KBM-7 (cell line): ENCODE measurements at regions not wholly inside any gene's neighbourhood (a gene's known extent, or its start where the extent isn't known, plus 50 kb on each side); places are given as distances from the start of the nearest gene placed in this dataset.

ENCODE experiments used
- DNase-seq: peaks from one replicate; pipeline ENCODE4 v3.0.0-alpha.2; 2015
- in situ Hi-C: fragments of 300-500 bp; cut with MboI; formaldehyde crosslinking; loops from 2 replicates; pipeline ENCODE4 v1.14.3; 2020; ENCODE audit warnings: low sequenced_read_pairs, low pct_unique_long_range_greater_than_20kb, mixed read lengths

DNA sequence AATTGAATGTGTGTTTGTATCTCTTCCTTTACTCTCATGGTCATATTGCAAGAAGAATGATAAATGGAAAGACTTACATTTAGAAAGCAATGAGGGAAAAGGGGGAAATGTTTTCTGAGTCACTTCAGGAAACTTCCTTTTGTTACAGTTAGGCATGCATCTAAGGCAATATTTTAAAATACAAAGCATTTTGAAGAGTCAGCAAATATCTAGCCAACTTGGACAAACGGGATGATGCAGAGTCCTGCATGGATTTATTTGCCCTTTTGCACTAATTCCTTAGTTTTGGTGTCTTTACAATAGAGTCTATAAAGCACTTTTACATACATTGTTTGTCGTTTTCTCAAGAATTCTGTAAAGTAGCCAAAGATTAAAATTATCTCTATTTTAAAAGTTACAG, 286.2 kb upstream of the UBE2E2 start:
- DNase-seq = no peak
- in situ Hi-C loops = no loop called here

DNA sequence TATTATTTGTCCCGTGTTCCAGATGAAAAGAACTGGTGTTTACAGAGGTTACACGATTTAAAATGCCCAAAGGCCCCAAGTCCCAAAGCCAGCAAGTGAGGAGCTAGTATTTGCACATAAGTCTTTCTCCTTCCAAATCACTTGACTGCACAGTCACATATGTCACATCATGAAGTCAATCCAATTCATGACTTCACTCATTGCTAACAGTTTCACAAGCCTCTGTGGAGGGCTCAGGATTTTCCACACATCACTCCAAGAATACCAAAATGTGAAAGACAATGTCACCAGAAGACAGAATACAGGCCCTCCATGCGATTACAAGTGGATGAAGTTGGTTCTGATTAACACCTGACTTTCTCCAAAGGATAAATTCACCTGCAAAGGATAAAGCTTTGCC, 283.1 kb upstream of the UBE2E2 start:
- no peak for DNase-seq
- in situ Hi-C loops = no loop called here

DNA sequence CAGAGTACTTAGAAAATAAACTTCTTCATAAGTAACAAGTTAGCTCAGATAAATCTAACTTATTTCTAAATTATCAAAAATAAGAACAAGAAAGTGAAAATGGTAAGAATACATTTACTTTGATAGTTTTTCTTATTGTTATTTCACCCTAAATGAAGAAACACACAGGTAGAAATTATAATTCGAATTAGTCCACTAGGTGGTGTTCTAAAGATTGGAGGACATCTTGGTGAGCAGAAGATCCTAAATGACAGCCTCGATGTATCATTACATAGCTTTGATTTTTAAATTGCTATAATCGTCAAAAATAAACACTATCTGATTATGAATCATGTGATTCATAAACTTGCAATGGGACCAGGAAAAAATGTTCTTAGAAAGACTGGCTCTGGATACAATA, 280.8 kb upstream of the UBE2E2 start:
- in situ Hi-C loops = no loop called here
- peak; percentile 5 for DNase-seq

DNA sequence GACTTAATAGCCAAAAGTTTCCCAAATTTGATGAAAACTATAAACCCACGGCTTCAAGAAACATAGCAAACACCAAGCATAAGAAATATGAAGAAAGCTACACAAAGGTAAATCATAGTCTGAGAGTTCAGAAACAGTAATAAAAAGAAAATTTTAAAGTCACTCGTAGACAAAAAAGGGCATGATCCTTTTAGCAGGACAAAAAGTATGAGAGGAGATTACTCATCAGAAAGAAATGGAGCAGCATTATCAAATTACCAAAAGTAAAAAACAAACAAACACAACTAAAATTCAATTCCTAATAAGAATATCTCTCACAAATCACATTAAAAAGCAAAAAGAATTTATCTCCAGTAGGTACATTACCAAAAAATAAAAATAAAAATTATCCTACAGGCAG, 279.4 kb upstream of the UBE2E2 start:
- in situ Hi-C loops = no loop called here
- no peak for DNase-seq

DNA sequence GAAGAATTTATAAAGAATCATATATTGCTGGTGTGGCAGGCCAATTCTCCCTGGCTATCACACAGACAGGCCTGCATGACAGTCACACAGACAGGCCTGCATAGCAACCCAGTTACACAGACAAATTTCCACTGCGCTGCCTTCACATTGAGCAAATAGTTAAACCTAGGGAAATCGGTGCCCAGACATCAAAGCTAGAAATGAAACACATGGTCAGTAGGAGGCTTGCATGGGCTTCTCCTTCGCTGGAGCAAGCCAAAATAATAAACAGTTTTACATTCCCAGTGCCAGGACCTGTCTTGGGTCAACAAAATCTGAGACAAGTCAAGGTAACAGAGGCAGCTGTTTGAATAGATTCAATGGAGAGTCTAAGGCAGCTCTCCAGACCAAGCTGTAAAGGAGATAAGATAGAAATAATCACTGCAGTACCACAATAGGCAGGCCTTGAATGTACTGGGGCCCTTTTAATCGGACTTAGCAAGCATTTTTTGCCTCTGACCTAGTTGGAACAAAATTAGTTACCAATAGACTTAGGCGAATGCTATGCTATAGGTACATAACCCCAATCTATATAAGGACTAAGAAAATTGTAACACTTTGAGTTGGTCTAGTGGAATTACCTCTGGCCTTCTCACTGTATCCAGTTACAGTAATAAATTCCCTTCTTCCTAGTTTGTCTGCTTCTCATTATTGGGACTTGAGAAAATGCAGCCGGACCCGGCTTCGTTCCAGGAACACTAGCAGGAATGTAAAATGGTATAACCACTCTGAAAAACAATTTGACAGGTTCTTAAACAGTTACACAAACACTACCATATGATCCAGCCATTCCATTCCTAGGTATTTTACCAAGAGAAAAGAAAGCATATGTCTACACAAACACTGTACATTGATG, 274.7 kb upstream of the UBE2E2 start:
- in situ Hi-C loops = no loop called here
- no peak for DNase-seq

DNA sequence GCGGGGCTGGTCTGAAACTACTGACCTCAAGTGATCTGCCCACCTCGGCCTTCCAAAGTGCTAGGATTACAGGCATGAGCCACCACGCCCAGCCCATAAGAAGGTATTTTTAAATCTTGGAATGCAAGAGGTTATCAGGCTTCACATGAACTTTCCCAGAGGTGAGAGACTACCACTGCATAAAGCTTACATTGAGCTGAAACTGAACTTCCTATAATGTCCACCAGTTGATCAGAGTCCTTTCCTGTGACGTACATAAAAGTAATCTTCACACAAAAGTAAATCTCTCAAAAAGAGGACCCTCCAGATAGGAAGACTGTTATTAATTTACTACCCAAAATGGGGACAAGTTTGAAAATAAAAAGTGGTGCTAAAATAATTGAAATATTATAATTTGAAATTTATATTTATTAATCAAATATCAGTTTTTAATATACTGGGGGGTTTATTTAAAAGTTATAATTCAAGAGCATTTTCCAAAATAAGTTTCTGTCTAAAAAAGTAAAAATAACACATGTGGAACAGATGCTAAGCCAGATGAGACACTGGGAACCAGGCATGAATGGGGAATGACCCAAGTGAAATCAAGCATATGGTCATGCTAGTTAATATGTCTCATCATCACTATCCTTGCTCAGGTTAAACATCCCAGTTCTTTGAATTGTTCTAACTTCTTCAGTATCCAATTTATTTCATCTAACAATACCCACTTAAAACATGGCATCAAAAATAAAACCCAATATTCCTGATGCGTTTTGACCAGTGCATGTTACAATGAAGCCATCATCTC, 269.9 kb upstream of the UBE2E2 start:
- no peak for DNase-seq
- in situ Hi-C loops = no loop called here

DNA sequence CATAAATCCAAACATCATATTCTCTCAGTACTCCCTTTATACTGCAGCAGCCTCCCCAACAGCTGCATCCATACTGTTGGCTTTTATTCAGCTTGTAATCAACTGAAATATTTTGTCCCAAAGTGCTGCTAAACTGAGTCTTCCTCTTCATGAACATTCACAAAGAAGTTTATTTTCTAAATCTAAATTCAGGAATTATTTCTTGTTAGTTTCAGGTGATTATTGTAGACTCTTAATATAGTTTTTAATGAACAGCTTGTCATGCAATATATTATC, 269.3 kb upstream of the UBE2E2 start:
- in situ Hi-C loops = no loop called here
- no peak for DNase-seq

DNA sequence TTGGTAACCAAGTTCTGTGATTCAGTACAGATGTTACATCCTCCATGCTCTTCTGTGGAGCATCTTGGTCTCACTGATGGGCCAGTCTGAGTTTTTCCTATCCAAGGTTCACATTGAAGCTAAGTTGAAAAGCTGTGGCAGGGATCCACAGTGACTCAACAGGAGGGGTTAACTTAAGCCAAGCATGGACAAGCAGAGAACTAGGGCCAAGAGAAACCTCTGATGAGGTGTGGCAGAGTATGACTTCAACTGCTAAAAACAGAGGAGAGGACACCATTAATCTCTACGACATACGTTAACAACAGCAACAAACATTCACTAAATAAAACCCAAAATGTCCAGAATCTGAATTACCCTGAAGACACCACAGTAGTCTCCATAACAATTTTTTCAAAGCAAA, 268.1 kb upstream of the UBE2E2 start:
- DNase-seq = no peak
- in situ Hi-C loops = no loop called here

DNA sequence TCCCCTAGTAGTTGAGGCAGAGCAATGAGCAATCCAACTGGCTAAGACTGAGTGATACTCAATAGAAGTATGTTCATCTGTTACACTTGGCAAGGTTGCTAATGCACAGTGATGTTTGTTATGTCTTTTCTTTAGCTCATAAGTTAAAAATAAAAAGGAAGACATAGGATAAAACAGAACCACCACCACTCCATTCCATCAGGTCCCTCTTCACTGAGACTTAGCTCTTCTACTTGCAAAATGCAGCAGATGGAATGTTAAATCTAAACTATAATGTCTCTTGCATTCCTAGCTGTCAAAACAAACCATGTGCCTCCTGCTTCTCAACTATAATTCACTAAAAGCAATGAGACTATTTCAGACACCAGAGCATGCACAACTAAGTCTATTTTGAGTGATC, 265.6 kb upstream of the UBE2E2 start:
- in situ Hi-C loops = no loop called here
- no peak for DNase-seq

DNA sequence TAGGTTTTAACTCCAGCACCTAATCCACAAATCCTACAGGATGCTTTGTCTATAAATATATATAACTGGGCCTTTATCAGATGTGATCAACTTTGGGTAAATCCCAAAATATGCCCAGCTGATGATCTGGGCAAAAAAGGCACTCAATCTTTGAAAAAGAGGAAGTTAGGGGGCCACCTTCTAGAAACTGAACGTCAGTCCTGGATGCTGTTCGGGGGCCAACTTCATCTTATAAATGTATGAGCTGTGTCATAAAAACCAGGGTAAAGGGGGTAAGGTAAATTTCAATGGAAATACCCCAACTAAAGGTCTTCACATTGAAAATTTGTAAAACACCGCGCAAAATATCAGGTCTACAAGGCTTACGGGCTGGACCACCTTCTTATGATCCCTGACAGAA, 264.4 kb upstream of the UBE2E2 start:
- in situ Hi-C loops = no loop called here
- DNase-seq = no peak

DNA sequence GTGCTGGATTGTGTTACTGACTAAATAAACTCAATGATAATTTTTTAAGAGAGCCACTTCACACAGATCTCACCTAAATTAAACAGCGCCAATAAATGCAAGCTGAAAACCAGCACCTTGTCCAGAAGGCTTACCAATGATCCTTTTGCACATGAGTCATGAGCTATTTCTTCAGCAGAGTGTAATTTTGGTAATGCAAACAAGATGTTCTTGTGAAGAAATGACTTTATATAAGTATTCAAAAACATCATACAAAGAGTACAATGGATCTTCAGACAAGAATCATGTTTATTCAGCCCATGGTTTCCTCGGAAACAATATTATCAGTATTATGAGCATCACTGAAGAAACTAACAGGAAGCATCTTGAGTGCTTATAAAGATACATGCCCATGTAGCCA, 263.8 kb upstream of the UBE2E2 start:
- no peak for DNase-seq

DNA sequence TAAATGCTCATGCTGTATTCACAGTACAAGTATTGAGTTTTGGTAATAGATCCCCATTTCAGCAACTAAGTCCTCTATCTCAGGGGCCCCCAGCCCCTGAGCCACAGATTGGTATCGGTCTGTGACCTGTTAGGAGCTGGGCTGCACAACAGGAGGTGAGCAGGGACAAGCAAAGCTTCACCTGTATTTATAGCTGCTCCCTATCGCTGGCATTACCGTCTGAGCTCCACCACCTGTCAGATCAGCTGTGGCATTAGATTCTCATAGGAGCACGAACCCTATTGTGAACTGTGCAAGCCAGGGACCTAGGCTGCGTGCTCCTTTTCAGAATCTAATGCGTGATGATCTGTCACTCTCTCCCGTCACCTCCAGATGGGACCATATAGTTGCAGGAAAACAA, 262.8 kb upstream of the UBE2E2 start:
- no peak for DNase-seq
- in situ Hi-C loops = no loop called here

More for the DNA sequence above, 263.8 kb upstream of the UBE2E2 start:
- in situ Hi-C loops = no loop called here

DNA sequence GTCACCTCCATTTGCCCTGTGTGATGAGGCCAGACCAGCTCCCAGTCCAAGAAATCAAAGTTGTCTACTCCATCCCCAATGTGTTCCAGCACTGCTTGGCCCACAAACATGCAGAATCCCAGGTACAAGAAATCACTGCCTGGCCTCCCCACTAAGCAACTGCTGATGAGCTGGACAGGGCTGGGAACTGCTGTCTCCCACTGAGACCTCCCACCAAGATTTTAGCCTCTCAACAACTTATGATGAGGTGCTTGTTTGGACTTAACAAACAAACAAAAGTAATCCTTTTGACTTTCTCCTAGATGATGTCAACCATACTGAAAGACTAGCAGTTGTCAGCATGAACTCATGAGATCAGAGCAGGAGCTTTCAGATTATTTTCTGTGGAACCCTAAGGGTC, 260.1 kb upstream of the UBE2E2 start:
- DNase-seq = no peak
- in situ Hi-C loops = no loop called here

DNA sequence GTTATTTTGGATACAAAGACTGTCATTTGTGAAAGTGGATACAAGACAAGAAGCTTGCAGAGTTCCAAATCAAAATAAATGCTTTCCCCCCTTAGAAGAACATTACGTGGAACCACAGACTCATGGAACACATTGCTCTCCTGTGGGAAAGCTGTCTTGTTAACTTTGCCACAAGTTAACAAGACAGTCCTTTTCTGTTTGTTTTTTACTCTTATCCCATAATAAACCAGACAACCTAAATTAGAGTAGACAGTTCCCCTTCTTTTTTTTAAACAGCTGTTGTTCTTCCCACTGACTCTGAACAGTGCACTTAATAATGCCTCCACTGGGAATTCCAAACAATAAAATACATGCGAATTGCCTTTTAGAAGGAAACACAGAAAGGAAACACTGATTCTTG, 255.3 kb upstream of the UBE2E2 start:
- no peak for DNase-seq
- in situ Hi-C loops = no loop called here

DNA sequence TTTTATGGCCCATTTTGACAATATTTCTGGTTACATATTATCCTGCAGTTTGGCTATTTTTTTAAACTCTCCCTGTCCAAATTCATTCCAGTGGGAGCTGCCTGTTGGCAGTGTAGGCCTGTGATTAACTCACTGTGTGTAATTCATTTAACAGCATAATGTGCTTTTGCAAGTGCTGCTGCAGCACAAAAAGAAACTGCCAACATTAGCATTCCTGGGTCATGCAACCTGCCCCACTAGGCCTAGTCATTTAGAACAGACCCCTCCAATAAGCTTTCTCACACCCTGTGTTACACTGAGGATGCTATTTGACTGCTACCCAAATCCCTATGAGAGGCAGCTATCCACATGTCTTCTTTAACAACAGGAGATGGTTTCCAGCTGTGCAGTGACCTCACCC, 251.2 kb upstream of the UBE2E2 start:
- in situ Hi-C loops = no loop called here
- no peak for DNase-seq

DNA sequence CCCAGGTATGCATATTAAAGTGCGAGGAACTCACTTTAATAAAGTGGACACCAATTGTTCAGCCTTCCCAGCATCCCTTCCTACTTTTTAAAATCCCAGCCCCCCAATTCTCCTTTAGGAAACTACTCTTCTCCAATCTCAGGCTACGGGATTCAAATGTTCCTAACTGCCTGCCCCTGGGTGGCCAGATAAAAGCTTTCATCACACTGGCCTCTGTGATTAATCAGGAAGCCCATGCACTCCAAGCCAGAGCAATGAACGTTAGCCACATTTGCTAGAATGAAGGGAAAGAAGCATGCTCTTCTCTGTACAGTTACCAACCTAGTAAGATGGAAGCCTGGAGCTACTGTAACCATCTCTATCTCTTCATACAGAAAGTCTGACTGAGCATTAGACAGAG, 250.3 kb upstream of the UBE2E2 start:
- no peak for DNase-seq
- in situ Hi-C loops = no loop called here

DNA sequence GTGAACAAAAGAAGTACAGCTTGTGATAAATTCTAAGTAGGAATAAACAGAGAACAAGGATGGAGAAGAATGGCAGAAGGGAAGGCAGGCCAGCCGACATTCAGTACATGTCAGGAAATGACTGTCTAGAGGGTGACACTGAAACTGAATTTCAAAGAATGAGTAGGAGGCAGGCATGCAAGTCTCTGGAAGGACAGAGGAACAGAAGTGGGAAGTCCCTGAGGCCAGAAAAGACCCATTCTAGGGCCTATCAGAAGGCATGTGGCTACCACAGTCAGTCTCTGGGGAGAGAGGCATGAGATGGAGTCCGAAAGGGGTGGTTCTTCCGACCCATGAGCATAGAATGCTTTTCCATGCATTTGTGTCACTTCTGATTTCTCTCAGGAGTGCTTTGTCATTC, 243.5 kb upstream of the UBE2E2 start:
- in situ Hi-C loops = no loop called here
- no peak for DNase-seq

DNA sequence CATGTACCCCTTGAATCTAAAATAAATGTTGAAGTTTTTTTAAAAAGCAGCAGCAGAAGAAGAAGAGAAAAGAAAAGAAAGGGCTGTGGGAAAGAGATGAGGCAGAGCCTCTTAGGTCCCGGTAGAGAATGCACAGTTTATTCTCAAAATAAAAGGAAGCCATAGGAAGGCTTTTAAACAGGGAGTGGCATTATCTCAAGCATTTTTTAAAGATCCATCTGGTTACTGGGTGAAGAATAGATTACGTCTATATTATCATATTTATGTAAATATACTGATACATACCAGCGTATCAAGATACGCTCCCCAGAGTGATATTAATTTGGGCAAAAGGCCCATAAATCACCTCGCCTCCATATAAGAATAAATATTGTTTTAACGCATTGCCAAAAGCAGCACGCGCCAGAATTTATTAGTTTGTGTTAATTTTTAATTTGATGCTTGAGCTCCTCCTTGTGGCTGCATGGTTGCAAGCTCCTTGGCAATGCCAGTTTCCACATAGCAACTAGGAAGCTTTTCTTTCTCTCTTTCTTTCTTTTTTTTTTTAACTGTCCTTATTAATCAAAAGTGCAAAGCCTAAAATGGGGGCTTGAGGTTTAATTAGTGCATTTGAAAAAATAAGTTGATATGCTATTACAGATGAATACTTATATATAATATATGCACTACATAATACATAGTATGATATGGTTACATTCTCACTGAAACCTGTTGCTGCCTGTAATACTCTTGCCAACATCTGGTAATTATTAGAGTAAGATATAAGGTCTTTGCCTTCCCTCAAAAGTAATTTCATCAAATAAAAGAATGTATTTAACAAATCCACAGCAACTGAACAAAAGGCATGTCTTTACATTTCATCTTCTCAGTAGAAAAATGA, 242.8 kb upstream of the UBE2E2 start:
- peak; percentile 15 for DNase-seq
- in situ Hi-C loops = no loop called here

DNA sequence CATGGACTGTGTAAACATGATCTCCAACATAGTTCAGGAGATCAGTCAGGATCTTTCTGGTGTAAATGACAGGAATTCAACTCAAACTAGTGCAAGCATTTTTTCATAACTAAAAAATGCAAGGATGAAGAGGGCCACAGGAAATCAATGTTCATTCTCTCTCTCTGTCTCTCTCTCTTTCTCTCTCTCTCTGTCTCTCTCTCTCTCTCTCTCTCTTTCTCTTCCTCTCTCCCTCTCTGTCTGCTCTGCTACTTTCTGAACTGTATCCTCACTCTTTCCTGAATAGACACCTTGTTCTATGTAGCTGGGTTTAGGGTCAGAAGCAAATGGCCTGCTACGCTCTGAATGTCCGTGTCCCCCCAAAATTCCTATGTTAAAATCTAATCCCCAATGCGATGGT, 240.9 kb upstream of the UBE2E2 start:
- no peak for DNase-seq
- in situ Hi-C loops = no loop called here

DNA sequence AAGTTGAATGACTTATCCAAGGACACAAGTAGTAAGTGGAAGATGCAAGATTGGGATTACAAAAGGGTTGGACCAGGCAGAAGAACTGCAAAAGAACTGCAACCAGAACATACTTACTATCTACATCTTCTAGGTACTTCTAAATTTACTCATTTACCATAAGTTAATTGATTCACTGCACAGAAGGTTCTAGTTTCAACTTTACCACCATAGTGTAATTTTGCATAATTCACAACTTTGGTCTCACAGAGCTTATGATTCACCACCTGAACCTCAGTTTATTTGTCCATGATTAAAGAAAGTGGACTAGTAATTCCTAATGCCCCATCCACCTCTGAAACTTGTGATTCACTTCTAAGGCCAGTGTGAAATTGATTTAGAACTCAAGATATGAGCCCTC, 236.8 kb upstream of the UBE2E2 start:
- no peak for DNase-seq
- in situ Hi-C loops = no loop called here
